DMS153 (cell line): ENCODE measurements at regions not wholly inside any gene's neighbourhood (a gene's known extent, or its start where the extent isn't known, plus 50 kb on each side); places are given as distances from the start of the nearest gene placed in this dataset.
"Not testable (repeated sequence)": the region's sequence is repeated elsewhere in the genome, so short reads cannot be mapped to it uniquely, and the experiment has no call there.

ENCODE experiments used
- DNase-seq: peaks from one replicate; lab custom pipeline; 2025; lab: John Stamatoyannopoulos, UW

GRCh38 chr5:68803881-68804319, 289.9 kb upstream of the SLC30A5 start:
- no peak for DNase-seq

DNA sequence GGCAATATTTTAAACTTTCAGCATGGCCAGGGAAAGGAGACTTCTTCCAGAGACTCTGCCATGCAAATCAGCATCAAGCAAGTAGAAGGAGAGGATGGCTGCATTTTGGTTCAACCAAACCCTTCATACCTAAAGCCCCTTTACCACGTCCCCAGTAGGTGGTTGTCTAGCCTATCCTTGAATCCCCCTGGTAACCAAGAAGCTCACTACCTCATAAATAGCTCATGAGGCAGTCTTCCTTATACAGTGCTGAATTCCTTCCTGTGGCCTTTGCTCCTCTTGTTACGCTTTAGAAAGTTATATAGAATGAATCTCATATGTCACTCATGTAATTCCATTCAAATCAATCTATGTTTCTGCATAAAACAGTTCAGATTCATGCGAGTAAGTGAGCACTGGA, 289.5 kb upstream of the SLC30A5 start:
- DNase-seq = no peak

DNA sequence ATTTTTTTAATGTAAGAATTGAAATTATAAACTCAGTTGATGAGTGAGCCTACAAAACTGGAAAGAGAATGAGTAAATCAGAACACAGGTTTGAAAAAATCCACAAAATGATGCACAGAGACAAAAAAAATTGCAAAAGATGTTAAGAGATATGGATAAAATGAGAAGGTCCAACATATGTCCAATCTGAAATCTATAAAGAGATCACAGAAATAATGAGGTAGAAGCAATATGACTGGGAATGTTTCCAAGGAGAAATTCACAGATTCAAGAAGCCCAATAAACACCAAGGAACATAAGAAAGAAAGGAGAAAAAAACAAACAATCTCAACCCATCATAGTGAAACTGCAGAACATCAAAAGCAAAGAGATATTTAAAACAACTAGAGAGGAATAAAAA, 288.4 kb upstream of the SLC30A5 start:
- DNase-seq = no peak

GRCh38 chr5:68817632-68818031, 276.2 kb upstream of the SLC30A5 start:
- DNase-seq = no peak

DNA sequence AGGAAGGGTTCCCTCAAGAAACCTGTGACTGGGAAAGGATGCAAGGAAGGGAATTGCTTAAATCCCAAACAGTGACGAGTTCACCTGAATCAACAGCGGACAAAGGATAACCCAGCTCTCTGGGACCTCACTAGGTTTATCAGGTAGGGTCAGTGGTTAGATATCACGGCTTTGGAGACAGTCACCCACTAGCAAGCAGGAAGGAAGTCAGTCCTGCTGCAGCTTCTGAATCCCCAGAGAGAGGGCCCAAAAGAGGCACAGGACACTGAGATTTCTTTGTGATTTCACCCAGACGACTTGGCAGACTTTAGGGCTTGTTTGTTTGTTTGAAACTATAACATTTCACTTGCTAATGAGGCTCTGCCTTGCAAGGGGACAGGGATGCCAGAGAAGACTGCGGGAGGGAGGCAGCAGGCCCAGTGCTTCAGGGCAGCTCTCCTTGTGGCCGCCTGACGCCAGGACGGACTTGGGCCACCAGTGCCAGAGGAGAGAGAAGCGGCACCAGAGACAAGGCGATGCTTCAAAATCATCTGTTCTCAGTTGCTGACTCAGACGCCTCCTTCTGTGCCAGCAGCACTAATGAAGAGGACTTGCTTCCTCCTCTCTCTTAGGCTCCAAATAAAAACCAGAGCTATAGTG, 275.6 kb upstream of the SLC30A5 start:
- no peak for DNase-seq

- no peak for DNase-seq
Observed at GRCh38 chr5:68818870-68819269, 274.9 kb upstream of the SLC30A5 start.

DNA sequence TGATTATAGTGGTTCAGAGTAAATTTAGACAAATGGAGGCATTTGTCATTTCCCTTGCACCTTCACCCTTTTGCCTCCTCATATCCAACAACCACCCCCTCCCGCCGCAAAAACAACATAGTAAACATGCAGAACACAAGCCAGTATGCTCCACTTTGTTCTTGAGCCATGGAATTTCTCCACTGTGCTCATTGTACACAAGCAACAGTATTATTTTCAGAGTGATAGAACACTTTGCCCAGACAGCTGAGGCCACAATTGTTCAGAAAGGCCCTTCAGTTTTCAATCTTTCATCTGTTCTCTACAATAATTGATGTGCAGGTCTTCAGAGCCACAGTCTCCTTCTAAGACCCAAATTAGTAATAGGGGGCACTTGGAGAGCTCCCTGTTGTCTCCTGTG, 272.8 kb upstream of the SLC30A5 start:
- DNase-seq = no peak

GRCh38 chr5:68822796-68823195, 271.0 kb upstream of the SLC30A5 start:
- no peak for DNase-seq

DNA sequence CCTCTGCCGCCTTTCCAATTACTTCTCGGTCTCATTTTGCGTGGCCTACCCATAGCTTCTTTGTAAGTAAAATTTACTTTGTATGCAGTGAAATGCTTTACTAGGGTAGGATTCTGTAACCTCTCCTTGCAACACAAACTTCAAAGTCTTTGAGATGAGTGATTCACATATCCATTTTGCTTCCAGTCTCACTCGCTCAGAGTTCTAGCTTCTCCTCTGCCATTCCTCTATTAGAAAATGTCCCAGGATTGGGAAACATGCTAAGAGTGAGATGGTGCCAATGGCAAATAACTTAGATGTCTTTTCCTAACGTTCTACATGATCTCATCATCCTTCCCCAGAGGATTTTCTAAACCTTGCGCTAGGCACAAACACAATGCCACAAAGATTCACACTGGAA, 270.5 kb upstream of the SLC30A5 start:
- no peak for DNase-seq

GRCh38 chr5:68830377-68830898, 263.4 kb upstream of the SLC30A5 start:
- no peak for DNase-seq

- no peak for DNase-seq
Observed at GRCh38 chr5:68834491-68834981, 259.3 kb upstream of the SLC30A5 start.

DNA sequence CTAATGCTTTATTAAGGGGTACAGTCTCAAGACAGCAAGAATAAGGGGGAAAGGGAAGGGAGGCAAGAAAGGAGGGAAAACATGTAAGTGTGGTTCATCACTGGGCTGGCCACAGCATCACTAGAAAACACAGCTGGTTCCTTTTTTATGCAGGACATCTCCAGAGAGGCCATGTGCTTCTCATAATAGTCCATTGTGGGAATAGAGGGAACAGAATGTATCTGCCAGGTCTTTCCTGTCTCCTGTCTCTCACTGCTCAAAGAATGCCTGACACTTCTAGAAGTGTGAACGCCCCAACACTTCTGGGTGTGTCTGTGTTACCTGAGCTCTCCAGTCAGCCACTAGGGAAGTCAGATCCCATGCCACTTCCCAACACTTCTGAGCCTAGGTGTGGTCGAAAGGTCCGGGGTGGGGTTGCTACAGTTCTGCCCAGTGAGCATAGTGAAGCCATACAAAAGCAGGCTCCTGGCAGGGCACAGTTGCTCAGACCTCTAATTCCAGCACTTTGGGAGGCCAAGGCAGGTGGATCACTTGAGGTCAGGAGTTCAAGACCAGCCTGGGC, 255.6 kb upstream of the SLC30A5 start:
- DNase-seq = no peak

GRCh38 chr5:68839019-68839552, 254.7 kb upstream of the SLC30A5 start:
- DNase-seq = no peak

- DNase-seq = no peak
Observed at GRCh38 chr5:68843624-68844364, 250.0 kb upstream of the SLC30A5 start.

GRCh38 chr5:68845131-68845530, 248.7 kb upstream of the SLC30A5 start:
- no peak for DNase-seq

GRCh38 chr5:68846828-68847227, 247.0 kb upstream of the SLC30A5 start:
- DNase-seq = no peak

DNA sequence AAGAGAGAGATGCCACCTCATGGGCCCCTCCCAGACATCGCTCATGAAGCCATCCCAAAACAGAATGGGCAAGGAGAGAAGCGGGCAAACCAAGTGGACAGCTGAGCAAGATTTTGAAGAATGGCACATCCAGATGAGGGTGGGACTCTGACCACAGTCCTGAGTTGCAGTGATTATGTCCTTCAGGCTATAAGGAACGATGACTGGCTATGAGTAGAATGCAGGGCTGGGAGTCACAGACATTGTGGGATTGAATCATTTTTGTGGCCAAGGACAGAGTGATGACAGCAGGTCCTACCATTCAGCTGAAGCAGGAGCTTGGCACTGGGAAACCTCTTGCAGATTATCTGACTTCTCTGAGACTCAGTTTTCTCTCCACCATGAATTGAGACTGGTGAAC, 245.7 kb upstream of the SLC30A5 start:
- no peak for DNase-seq

- no peak for DNase-seq
Observed at GRCh38 chr5:68849103-68849502, 244.7 kb upstream of the SLC30A5 start.

DNA sequence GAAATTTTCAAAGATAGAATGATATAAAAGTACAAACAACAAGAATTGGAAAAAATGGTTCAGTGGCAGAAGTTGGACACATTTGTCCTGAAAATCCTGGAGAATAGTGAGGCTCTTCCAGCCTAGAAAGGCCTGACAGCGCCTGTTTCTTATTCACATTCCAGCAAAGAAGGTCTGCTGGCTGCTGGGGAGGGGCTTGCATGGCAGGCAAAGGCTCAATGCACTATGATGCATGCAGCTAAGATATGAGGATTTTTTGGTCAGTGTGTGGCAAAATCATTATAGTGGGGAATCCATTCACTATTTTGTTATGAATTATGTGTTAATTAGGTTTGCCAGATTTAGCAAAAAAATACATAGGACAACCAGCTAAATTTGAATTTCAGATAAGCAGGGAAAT, 243.9 kb upstream of the SLC30A5 start:
- DNase-seq = no peak

- DNase-seq = no peak
Observed at GRCh38 chr5:68861099-68861498, 232.7 kb upstream of the SLC30A5 start.

DNA sequence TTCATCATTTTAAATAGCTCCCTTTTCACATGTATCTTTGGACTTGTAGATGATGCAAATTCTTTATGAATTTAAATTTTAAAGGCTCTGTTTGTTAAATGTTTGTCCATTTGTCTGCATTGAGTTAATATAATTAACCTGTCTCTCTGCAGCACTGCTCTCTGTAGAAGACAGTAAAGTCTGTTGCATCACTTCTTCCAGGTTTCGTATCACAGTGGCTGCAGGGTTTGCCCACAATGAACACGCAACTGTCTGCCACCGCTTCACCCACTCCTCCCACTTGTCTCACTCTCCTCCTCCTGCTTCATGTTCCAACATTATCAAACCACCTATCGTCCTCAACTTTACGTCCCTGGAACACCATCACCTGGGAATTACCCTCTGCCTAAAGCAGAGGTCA, 231.3 kb upstream of the SLC30A5 start:
- no peak for DNase-seq

- not testable (repeated sequence) for DNase-seq
Observed at GRCh38 chr5:68865192-68865591, 228.6 kb upstream of the SLC30A5 start.
